CD4-positive, CD25-positive, alpha-beta regulatory T cell (primary cell): ENCODE measurements at regions not wholly inside any gene's neighbourhood (a gene's known extent, or its start where the extent isn't known, plus 50 kb on each side); places are given as distances from the start of the nearest gene placed in this dataset.

Experiments
- ATAC-seq, 2 donors: fragments of 150-1000 bp; cut with Tn5 transposase; one replicate each; pipeline ENCODE4 v1.10.0; 2021; ENCODE audit warnings: low read depth in 2 of 2, moderate number of reproducible peaks in 2 of 2, moderate library complexity in 1 of 2
- DNase-seq, 3 donors: peaks; one replicate each; pipeline versions ENCODE4 v3.0.0 to v3.0.0-alpha.2; 2012 to 2022; ENCODE audit warnings: mixed read lengths in 1 of 3
- H3K27ac ChIP-seq: one replicate; pipeline ENCODE4 v1.7.0; 2013; ENCODE audit warnings: mild to moderate bottlenecking, low read length; ENCODE audit not compliant: insufficient read depth, poor library complexity, severe bottlenecking
- H3K27me3 ChIP-seq: one replicate; pipeline ENCODE4 v1.7.0; 2013; ENCODE audit warnings: low read length; ENCODE audit not compliant: control insufficient read depth, insufficient read depth
- H3K36me3 ChIP-seq: one replicate; pipeline ENCODE4 v1.7.0; 2013; ENCODE audit warnings: mild to moderate bottlenecking, low read length, moderate library complexity; ENCODE audit not compliant: control insufficient read depth, insufficient read depth
- H3K4me1 ChIP-seq: 2 replicates; pipeline ENCODE4 v1.7.0; 2013; ENCODE audit warnings: mild to moderate bottlenecking, low read length; ENCODE audit not compliant: insufficient read depth, control insufficient read depth, poor library complexity, severe bottlenecking
- H3K4me3 ChIP-seq: one replicate; pipeline ENCODE4 v1.7.0; 2013; ENCODE audit warnings: low read depth, mild to moderate bottlenecking, low read length, moderate library complexity
- H3K9me3 ChIP-seq, 2 experiments: 1 replicate in 1 of 2; 2 replicates in 1 of 2; pipeline ENCODE4 v1.7.0; 2013; ENCODE audit warnings: low read length in 2 of 2, mild to moderate bottlenecking in 1 of 2, moderate library complexity in 1 of 2; ENCODE audit not compliant: control insufficient read depth in 2 of 2
- H3K27ac Mint-ChIP-seq, 3 donors: one replicate each; pipeline ENCODE4 v1.8.0; 2020 to 2022; ENCODE audit warnings: mild to moderate bottlenecking in 3 of 3, mixed read lengths in 3 of 3, moderate library complexity in 2 of 3
- H3K27me3 Mint-ChIP-seq: one replicate; pipeline ENCODE4 v1.8.0; 2022; ENCODE audit warnings: mild to moderate bottlenecking, mixed read lengths
- H3K36me3 Mint-ChIP-seq: one replicate; pipeline ENCODE4 v1.8.0; 2020; ENCODE audit warnings: mixed read lengths
- H3K4me1 Mint-ChIP-seq, 4 donors: one replicate each; pipeline ENCODE4 v1.8.0; 2020 to 2022; ENCODE audit warnings: mixed read lengths in 4 of 4, mild to moderate bottlenecking in 1 of 4
- H3K4me3 Mint-ChIP-seq, 4 donors: one replicate each; pipeline ENCODE4 v1.8.0; 2020 to 2022; ENCODE audit warnings: mild to moderate bottlenecking in 4 of 4, mixed read lengths in 4 of 4, moderate library complexity in 3 of 4
- H3K9me3 Mint-ChIP-seq, 7 donors: one replicate each; pipeline ENCODE4 v1.8.0; 2020 to 2022; ENCODE audit warnings: mixed read lengths in 7 of 7, mild to moderate bottlenecking in 3 of 7, moderate library complexity in 2 of 7

DNA sequence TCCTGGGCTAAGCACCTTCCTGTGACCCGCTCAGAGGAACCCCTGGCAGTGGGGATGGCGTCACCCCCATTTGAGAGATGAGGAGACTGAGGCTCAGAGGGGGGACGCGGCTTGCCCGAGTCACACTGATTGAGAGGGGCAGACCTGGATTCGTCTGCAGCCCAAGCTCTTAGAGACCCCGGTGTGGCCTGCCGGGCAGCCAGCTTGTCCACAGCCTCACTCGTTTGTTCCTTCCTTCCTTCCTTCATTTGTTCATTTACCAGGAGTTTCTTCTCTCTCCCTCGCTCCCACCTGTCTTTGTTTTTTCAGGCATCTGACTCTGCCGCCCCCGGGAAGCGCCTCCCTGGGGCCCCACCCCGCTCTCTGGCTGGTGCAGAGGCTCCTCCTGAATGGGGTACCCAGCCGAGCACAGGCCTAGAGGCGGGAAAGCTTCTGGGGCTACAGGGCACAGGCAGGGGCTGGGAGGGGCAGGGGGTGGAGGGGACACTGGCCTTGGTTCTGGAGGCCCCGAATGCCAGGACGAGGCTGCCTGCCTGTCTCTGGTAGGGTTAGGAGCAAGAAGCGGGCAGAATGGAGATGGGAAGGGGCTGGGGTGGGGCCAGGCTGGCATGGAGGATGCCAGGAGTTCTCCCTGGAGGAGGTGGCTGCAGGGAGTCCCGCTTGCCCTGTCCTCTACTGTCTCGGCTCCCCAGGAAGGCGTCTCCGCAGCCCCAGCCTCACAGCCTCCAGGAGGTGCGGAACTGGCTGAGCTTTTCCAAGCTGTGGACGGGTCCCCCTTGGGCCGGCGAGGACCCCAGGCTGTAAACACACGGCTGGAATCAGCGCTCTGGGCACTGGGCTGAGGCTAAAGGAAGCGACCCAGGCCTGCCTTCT is 91.6 kb downstream of the UNCX start:
- Histone ChIP-seq H3K27me3 (no peaks in the 10 kb centered on the region), H3K9me3 (no peaks in the 10 kb centered on the region), H3K36me3 (no peaks in the 10 kb centered on the region), H3K4me3 (no peak overlapping the region), H3K4me1 (no peaks in the 10 kb centered on the region), H3K27ac (no peak overlapping the region)
- no peaks in the 10 kb centered on the region for H3K4me1 Mint-ChIP-seq
- peaks cover 12% of the 10 kb centered on the region for H3K27me3 Mint-ChIP-seq
- DNase-seq: no peak
- ATAC-seq: no peak
- H3K27ac Mint-ChIP-seq: no peak overlapping the region
- H3K36me3 Mint-ChIP-seq: no peaks in the 10 kb centered on the region
- no peaks in the 10 kb centered on the region for H3K9me3 Mint-ChIP-seq
- no peak overlapping the region for H3K4me3 Mint-ChIP-seq

DNA sequence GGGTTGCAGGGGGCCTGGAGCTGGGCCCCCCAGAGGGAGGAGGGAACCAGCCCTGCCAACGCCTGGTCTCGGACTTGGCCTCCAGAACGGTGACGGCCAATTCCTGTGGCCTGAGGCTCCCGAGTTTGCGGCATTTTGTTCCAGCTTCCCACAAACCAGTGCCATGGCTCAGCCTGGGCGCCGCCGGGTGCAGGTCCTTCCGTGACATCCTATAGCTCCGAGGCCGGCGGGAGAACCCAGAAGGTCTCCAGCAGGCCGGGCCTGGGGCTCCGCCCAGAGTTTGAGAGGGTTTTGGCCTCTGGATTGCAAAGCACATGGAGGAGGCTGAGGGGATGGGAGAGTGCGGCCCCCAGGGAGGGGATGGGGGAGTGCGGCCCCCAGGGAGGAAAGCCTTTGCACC is 92.6 kb downstream of the UNCX start:
- no peak overlapping the region for H3K27ac ChIP-seq
- Mint-ChIP-seq H3K27ac (no peak overlapping the region), H3K4me1 (no peaks in the 10 kb centered on the region), H3K4me3 (no peak overlapping the region), H3K36me3 (no peaks in the 10 kb centered on the region), H3K27me3 (peaks cover 12% of the 10 kb centered on the region), H3K9me3 (no peaks in the 10 kb centered on the region)
- no peak for DNase-seq
- H3K4me3 ChIP-seq: no peak overlapping the region
- no peaks in the 10 kb centered on the region for H3K36me3 ChIP-seq
- H3K4me1 ChIP-seq: no peaks in the 10 kb centered on the region
- no peak for ATAC-seq
- H3K9me3 ChIP-seq: no peaks in the 10 kb centered on the region
- H3K27me3 ChIP-seq: no peaks in the 10 kb centered on the region

DNA sequence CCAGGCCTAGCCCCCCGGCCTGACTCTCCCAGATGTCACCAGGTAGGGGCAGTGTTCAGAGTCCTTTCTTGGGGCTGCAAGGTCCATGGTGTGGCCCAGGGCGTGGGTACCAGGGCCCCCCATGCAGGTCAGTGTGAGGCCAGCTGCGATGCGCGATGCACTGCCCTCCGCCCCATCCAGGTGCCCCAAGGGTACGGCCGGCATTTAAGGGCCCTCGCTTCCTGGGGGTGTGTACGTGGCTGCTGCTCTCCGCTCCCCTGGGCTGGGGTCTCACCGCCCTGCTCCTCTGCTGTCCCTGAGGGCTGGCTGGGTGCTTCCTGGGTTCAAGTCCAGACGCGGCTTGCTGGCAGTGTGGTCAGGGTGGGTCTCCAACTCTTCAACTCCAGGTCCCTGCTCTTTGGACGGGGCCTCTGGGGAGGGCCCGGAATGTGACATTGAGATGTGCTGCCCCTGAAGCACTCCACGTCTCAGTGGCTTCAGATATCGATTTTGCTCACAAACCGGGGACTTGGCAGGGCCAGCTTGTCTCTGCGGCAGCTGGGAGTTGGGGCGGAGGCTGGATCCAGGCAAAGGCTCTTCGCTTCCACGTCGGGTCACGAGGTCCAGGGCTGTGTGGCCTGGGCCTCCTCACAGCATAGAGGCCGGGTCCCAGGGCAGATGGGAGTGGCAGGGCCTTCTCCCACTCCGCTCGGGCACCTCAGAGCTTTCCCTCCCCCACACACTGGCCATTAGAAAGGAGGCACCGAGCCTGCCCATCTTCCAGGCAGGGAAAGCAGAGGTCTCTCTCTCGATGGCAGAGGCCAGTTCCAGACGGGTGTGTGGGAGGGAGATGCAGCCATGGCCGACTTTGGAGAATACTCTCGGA is 93.2 kb downstream of the UNCX start:
- Mint-ChIP-seq H3K27me3 (peaks cover 12% of the 10 kb centered on the region), H3K27ac (no peak overlapping the region), H3K36me3 (no peaks in the 10 kb centered on the region), H3K4me3 (no peak overlapping the region), H3K9me3 (no peaks in the 10 kb centered on the region), H3K4me1 (no peaks in the 10 kb centered on the region)
- Histone ChIP-seq H3K27me3 (no peaks in the 10 kb centered on the region), H3K4me1 (no peaks in the 10 kb centered on the region), H3K36me3 (no peaks in the 10 kb centered on the region), H3K27ac (no peak overlapping the region), H3K9me3 (no peaks in the 10 kb centered on the region), H3K4me3 (no peak overlapping the region)
- DNase-seq: no peak
- ATAC-seq: no peak

DNA sequence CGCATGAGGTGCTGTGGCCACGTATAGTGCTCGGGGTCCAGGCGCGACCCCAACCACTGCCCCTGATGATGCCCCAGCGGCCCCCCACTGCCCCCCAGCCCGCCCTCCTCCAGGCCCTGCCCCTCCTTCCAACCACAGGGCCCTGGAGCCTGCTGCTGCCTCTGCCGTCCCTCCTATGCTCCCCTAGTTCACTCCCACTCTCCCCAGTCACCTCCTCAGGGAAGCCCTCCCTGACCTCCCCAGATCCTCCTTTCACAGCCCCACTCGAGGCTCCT is 93.8 kb downstream of the UNCX start:
- H3K4me1 ChIP-seq: no peaks in the 10 kb centered on the region
- ATAC-seq (no peak), DNase-seq (no peak)
- no peaks in the 10 kb centered on the region for H3K36me3 ChIP-seq
- no peak overlapping the region for H3K4me3 ChIP-seq
- no peak overlapping the region for H3K27ac ChIP-seq
- H3K4me1 Mint-ChIP-seq: no peaks in the 10 kb centered on the region
- no peaks in the 10 kb centered on the region for H3K36me3 Mint-ChIP-seq
- H3K9me3 Mint-ChIP-seq: no peaks in the 10 kb centered on the region
- peaks cover 12% of the 10 kb centered on the region for H3K27me3 Mint-ChIP-seq
- no peaks in the 10 kb centered on the region for H3K9me3 ChIP-seq
- H3K27me3 ChIP-seq: no peaks in the 10 kb centered on the region
- H3K27ac Mint-ChIP-seq: no peak overlapping the region
- no peak overlapping the region for H3K4me3 Mint-ChIP-seq

DNA sequence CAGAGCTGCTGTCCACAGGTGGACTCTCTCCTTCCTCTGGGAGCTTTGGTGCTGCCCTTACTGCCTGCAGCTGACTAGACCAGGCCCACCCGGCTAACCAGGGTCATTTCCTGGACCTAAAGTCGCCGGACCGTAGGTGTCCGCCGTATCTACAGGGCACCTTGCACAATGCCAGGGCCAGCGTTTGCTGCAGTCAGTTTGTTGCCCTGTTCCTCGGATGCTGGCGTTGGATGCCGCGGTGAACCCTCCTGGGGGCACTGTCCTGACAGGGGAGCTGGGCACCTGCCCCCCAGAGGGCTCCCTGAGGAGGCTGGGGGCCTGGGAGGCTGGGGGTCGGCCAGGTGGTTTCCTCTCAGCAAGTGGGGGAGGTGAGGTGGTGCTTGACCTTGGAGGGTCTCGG is 96.6 kb downstream of the UNCX start:
- DNase-seq: no peak
- H3K36me3 Mint-ChIP-seq: no peaks in the 10 kb centered on the region
- H3K4me1 Mint-ChIP-seq: no peaks in the 10 kb centered on the region
- ATAC-seq: no peak
- Histone ChIP-seq H3K4me1 (no peaks in the 10 kb centered on the region), H3K27ac (no peak overlapping the region), H3K9me3 (no peaks in the 10 kb centered on the region), H3K36me3 (no peaks in the 10 kb centered on the region), H3K27me3 (no peaks in the 10 kb centered on the region), H3K4me3 (no peak overlapping the region)
- H3K4me3 Mint-ChIP-seq: no peak overlapping the region
- peaks cover 10% of the 10 kb centered on the region for H3K27me3 Mint-ChIP-seq
- no peak overlapping the region for H3K27ac Mint-ChIP-seq
- H3K9me3 Mint-ChIP-seq: no peaks in the 10 kb centered on the region

DNA sequence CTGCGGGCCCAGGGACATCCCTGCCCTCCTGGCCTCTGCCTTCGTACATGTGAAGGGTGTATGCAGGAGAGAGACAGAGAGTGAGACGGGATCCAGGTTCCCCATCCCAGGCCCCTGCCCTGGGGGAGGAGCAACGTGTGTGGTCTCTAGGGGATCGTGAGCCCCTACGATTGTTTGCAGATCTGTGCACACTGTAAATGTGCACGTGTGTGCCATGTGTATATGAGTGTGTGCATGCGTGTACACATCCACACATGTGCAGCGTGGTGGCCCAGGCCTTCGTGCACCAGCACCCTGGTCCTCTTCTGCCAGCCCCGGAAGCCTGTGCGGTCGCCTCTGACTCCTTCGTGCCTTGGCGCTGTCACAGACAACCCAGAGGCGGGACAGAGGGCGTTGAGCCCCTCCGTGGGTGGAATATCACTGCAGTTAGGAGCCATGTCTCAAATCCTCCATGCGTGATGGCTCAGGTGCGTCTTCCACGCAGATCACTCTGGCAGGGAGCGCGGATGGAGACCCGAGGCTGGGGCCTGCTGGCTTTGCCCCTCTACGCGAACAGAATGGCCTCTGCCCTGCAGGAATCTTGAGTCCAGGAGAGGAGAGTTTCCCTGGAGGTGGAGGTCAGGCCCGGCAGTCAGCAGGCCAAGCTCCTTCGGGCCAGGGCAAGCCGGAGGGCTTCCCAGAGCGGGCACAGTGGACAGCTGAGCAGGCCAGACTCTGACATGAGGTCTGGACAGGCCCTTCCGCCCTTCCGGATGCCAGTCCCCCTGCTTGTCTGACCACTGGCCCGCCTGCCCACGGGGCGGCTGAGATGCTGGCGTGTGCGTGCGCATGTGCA is 97.5 kb downstream of the UNCX start:
- Histone ChIP-seq H3K4me3 (no peak overlapping the region), H3K36me3 (no peaks in the 10 kb centered on the region), H3K4me1 (no peaks in the 10 kb centered on the region), H3K27me3 (no peaks in the 10 kb centered on the region), H3K27ac (no peak overlapping the region), H3K9me3 (no peaks in the 10 kb centered on the region)
- Mint-ChIP-seq H3K9me3 (peaks cover 0 to 2% (median 0%) of the 10 kb centered on the region in 7 donors), H3K4me3 (no peak overlapping the region), H3K27me3 (peaks cover 12% of the 10 kb centered on the region), H3K27ac (no peak overlapping the region), H3K4me1 (no peaks in the 10 kb centered on the region), H3K36me3 (no peaks in the 10 kb centered on the region)
- DNase-seq: no peak
- ATAC-seq: no peak

DNA sequence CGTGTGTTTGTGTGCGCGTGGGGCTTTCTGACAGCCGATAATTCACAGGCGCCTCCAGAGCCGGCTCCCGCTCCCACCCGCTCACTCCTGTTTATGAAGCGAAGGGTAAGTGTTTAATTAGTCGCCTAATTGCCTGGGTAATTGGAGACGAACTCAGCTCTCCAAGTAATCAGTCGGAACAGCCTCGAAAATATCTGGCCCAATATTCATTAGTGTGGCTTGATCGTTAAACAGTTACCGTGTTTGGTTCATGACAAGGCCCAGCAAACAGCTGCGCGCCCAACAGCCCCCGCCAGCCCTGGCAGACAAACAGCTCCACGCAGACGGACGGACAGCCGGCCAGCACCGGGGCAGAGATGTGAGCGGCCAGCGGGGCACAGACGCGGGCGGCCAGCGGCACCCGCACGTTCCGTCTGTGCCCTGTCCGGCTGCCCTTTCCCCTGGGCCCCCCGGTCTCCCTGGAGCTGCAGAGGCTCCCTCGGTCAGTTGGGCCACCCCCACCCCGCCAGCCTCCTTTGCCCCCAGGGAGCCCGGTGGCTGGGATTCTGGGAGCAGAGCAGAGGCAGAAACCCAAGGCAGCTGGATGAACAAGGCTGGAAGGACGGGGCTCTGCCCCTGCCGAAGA is 98.2 kb downstream of the UNCX start:
- Histone ChIP-seq H3K36me3 (no peaks in the 10 kb centered on the region), H3K4me1 (no peaks in the 10 kb centered on the region), H3K27ac (no peak overlapping the region), H3K4me3 (no peak overlapping the region), H3K9me3 (peaks cover 0 to 1% of the 10 kb centered on the region in 2 experiments), H3K27me3 (no peaks in the 10 kb centered on the region)
- Mint-ChIP-seq H3K4me1 (no peaks in the 10 kb centered on the region), H3K9me3 (peaks cover 0 to 6% (median 0%) of the 10 kb centered on the region in 7 donors), H3K4me3 (no peak overlapping the region), H3K27me3 (peaks cover 14% of the 10 kb centered on the region), H3K36me3 (no peaks in the 10 kb centered on the region), H3K27ac (no peak overlapping the region)
- DNase-seq (no peak), ATAC-seq (no peak)
